Esophagus muscularis mucosa (tissue), 4 donors: ENCODE measurements at regions not wholly inside any gene's neighbourhood (a gene's known extent, or its start where the extent isn't known, plus 50 kb on each side); places are given as distances from the start of the nearest gene placed in this dataset.

Source experiments
- CTCF ChIP-seq, 3 experiments: fragments of 200-600 bp in 2 of 3; fragments of 450-650 bp in 1 of 3; sonication (generic) in 2 of 3; IDR thresholded peaks; one replicate each; pipeline ENCODE4 v1.5.1; 2017 to 2019; ENCODE audit warnings: antibody characterized with exemption in 3 of 3, mild to moderate bottlenecking in 2 of 3, moderate library complexity in 1 of 3
- EP300 ChIP-seq: sonication (generic); formaldehyde crosslinking; IDR thresholded peaks from one replicate; pipeline ENCODE4 v1.6.1; 2017; ENCODE audit warnings: antibody characterized with exemption
- POLR2AphosphoS5 ChIP-seq, 2 donors: sonication (generic); formaldehyde crosslinking; IDR thresholded peaks; one replicate each; pipeline ENCODE4 v1.6.1; 2017; ENCODE audit warnings: antibody characterized with exemption in 2 of 2

- no peak for TF ChIP-seq CTCF (IDR thresholded peaks at IDR 0.05)
- TF ChIP-seq POLR2AphosphoS5 (IDR thresholded peaks at IDR 0.05) = no peak
- TF ChIP-seq EP300 = no peak
Observed at GRCh38 chr2:122366969-122367645, 611.7 kb downstream of the TSN start.
